ENCODE measurements at regions not wholly inside any gene's neighbourhood (a gene's known extent, or its start where the extent isn't known, plus 50 kb on each side); places are given as distances from the start of the nearest gene placed in this dataset.

GRCh38 chr2:23066686-23067085 lies 318.3 kb upstream of the KLHL29 start:
- DNase-seq = no peak

- DNase-seq = no peak
These were observed 315.8 kb upstream of the KLHL29 start for GRCh38 chr2:23069156-23069555.

GRCh38 chr2:23069923-23070322 lies 315.1 kb upstream of the KLHL29 start:
- DNase-seq = no peak

GRCh38 chr2:23073056-23073455 lies 311.9 kb upstream of the KLHL29 start:
- DNase-seq = no peak

- no peak for DNase-seq
These were observed 311.3 kb upstream of the KLHL29 start for GRCh38 chr2:23073671-23074070.

GRCh38 chr2:23077596-23077995 lies 307.4 kb upstream of the KLHL29 start:
- DNase-seq = no peak

GRCh38 chr2:23078784-23079434 lies 306.1 kb upstream of the KLHL29 start:
- DNase-seq = no peak

- no peak for DNase-seq
These were observed 301.0 kb upstream of the KLHL29 start for GRCh38 chr2:23083966-23084365.

- DNase-seq = no peak
These were observed 294.0 kb upstream of the KLHL29 start for GRCh38 chr2:23091019-23091418.

- no peak for DNase-seq
These were observed 293.1 kb upstream of the KLHL29 start for GRCh38 chr2:23091900-23092299.

- no peak for DNase-seq
These were observed 292.1 kb upstream of the KLHL29 start for GRCh38 chr2:23092831-23093230.

GRCh38 chr2:23093513-23093912 lies 291.5 kb upstream of the KLHL29 start:
- DNase-seq = no peak

GRCh38 chr2:23096906-23097602 lies 287.9 kb upstream of the KLHL29 start:
- DNase-seq = no peak

- DNase-seq = no peak
These were observed 284.6 kb upstream of the KLHL29 start for GRCh38 chr2:23100406-23100805.

GRCh38 chr2:23106242-23106785 lies 278.7 kb upstream of the KLHL29 start:
- DNase-seq = no peak

GRCh38 chr2:23107327-23107941 lies 277.5 kb upstream of the KLHL29 start:
- DNase-seq = no peak

GRCh38 chr2:23111263-23111662 lies 273.7 kb upstream of the KLHL29 start:
- DNase-seq = no peak

GRCh38 chr2:23112517-23112916 lies 272.5 kb upstream of the KLHL29 start:
- no peak for DNase-seq

- DNase-seq = no peak
These were observed 270.7 kb upstream of the KLHL29 start for GRCh38 chr2:23114299-23114698.

- no peak for DNase-seq
These were observed 266.7 kb upstream of the KLHL29 start for GRCh38 chr2:23118313-23118712.

- DNase-seq = no peak
These were observed 266.1 kb upstream of the KLHL29 start for GRCh38 chr2:23118894-23119293.

- DNase-seq = no peak
These were observed 264.8 kb upstream of the KLHL29 start for GRCh38 chr2:23120161-23120560.

- DNase-seq = no peak
These were observed 262.9 kb upstream of the KLHL29 start for GRCh38 chr2:23121968-23122648.

Data from effector CD4-positive, alpha-beta T cell (primary cell).